ENCODE measurements at regions not wholly inside any gene's neighbourhood (a gene's known extent, or its start where the extent isn't known, plus 50 kb on each side); places are given as distances from the start of the nearest gene placed in this dataset.
A peak's percentile ranks its signal among the peaks of the same experiment; 100 is the strongest.

DNA sequence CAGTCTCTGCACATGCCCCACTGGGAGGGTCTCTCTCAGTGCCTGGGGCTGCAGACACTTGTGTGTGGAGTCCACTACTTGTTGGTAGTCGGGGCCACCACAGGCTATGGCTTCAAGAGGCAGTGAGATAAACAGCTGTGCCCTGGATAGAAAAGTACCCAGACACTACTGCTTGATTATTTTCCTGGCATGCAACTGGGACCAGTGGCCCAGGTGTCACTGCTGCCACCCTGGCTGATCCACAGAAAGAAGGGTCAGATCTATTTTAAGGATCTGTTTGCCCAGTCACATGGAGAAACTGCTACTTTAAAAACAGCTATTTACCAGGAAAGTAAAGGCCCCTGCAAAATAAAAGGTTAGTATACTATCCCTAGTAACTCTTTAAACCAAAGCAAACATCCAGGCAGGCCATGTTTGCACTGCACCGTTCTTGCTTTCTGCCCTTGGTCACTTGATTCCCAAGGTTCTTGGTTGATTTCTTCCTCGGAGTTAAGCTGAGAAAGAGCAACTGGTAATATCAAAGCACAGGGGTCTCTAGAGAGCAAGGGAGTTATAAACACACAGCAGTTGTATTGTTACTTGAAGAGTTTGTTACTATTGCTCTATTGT is 99.9 kb downstream of the GLUL start (continued):
- TF ChIP-seq ZNF264 (CRISPR knock-in tag; IDR thresholded peaks at IDR 0.05) (peak; percentile 95), ONECUT2 (CRISPR knock-in tag; IDR thresholded peaks at IDR 0.05) (0 out of 2 replicates have a peak, but pooled peaks have one; percentile 34), SATB2 (CRISPR knock-in tag; IDR thresholded peaks at IDR 0.05) (0 out of 2 replicates have a peak, but pooled peaks have one; percentile 31), NCOR1 (IDR thresholded peaks at IDR 0.05; ENCODE audit: borderline replicate concordance, low read length) (peak; percentile 33; the same call in 1 of the 2 replicates), TBX2 (CRISPR knock-in tag; IDR thresholded peaks at IDR 0.05; ENCODE audit: borderline replicate concordance) (peak; percentile 82; the same call in 1 of the 2 replicates), SMAD3 (CRISPR knock-in tag; IDR thresholded peaks at IDR 0.05) (peak; percentile 70; the same call in 1 of the 2 replicates), NCOA2 (CRISPR knock-in tag; IDR thresholded peaks at IDR 0.05) (peak; percentile 95), KDM6A (CRISPR knock-in tag; IDR thresholded peaks at IDR 0.05; ENCODE audit: low read depth) (peak; percentile 69), NKX3-1 (CRISPR knock-in tag; IDR thresholded peaks at IDR 0.05) (peak; percentile 59; the same call in 1 of the 2 replicates), HDAC1 (CRISPR knock-in tag; IDR thresholded peaks at IDR 0.05) (no peak; the same call in 1 of the 2 replicates), HNRNPUL1 (IDR thresholded peaks at IDR 0.05; ENCODE audit: low read depth, low read length) (peak; percentile 56; the same call in 1 of the 2 replicates), IKZF4 (CRISPR knock-in tag; IDR thresholded peaks at IDR 0.05; ENCODE audit: borderline replicate concordance, low read depth, not compliant biosample characterization) (no peak), SNAI1 (CRISPR knock-in tag; IDR thresholded peaks at IDR 0.05; ENCODE audit: borderline replicate concordance) (no peak), RARA (CRISPR knock-in tag; IDR thresholded peaks at IDR 0.05) (peak; percentile 81), ELF3 (CRISPR knock-in tag; IDR thresholded peaks at IDR 0.05) (peak; percentile 68; the same call in 1 of the 2 replicates), BCL6 (CRISPR knock-in tag; IDR thresholded peaks at IDR 0.05) (peak; percentile 81; the same call in 1 of the 2 replicates), PHF8 (CRISPR knock-in tag; IDR thresholded peaks at IDR 0.05) (no peak), ZFP62 (CRISPR knock-in tag; IDR thresholded peaks at IDR 0.05) (no peak), GFI1 (CRISPR knock-in tag; IDR thresholded peaks at IDR 0.05; ENCODE audit: borderline replicate concordance) (peak; percentile 81)
- TF ChIP-seq, protein P1, sequence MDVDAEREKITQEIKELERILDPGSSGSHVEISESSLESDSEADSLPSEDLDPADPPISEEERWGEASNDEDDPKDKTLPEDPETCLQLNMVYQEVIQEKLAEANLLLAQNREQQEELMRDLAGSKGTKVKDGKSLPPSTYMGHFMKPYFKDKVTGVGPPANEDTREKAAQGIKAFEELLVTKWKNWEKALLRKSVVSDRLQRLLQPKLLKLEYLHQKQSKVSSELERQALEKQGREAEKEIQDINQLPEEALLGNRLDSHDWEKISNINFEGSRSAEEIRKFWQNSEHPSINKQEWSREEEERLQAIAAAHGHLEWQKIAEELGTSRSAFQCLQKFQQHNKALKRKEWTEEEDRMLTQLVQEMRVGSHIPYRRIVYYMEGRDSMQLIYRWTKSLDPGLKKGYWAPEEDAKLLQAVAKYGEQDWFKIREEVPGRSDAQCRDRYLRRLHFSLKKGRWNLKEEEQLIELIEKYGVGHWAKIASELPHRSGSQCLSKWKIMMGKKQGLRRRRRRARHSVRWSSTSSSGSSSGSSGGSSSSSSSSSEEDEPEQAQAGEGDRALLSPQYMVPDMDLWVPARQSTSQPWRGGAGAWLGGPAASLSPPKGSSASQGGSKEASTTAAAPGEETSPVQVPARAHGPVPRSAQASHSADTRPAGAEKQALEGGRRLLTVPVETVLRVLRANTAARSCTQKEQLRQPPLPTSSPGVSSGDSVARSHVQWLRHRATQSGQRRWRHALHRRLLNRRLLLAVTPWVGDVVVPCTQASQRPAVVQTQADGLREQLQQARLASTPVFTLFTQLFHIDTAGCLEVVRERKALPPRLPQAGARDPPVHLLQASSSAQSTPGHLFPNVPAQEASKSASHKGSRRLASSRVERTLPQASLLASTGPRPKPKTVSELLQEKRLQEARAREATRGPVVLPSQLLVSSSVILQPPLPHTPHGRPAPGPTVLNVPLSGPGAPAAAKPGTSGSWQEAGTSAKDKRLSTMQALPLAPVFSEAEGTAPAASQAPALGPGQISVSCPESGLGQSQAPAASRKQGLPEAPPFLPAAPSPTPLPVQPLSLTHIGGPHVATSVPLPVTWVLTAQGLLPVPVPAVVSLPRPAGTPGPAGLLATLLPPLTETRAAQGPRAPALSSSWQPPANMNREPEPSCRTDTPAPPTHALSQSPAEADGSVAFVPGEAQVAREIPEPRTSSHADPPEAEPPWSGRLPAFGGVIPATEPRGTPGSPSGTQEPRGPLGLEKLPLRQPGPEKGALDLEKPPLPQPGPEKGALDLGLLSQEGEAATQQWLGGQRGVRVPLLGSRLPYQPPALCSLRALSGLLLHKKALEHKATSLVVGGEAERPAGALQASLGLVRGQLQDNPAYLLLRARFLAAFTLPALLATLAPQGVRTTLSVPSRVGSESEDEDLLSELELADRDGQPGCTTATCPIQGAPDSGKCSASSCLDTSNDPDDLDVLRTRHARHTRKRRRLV (CRISPR knock-in tag; IDR thresholded peaks at IDR 0.05): no peak
- TF ChIP-seq, protein P2, sequence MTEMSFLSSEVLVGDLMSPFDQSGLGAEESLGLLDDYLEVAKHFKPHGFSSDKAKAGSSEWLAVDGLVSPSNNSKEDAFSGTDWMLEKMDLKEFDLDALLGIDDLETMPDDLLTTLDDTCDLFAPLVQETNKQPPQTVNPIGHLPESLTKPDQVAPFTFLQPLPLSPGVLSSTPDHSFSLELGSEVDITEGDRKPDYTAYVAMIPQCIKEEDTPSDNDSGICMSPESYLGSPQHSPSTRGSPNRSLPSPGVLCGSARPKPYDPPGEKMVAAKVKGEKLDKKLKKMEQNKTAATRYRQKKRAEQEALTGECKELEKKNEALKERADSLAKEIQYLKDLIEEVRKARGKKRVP (CRISPR knock-in tag; IDR thresholded peaks at IDR 0.05): peak in 1 of 2 experiments; percentile 49; a peak in 1 of 4 replicates
- TF ChIP-seq, protein P3, sequence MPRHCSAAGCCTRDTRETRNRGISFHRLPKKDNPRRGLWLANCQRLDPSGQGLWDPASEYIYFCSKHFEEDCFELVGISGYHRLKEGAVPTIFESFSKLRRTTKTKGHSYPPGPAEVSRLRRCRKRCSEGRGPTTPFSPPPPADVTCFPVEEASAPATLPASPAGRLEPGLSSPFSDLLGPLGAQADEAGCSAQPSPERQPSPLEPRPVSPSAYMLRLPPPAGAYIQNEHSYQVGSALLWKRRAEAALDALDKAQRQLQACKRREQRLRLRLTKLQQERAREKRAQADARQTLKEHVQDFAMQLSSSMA (CRISPR knock-in tag; IDR thresholded peaks at IDR 0.05): no peak
- TF ChIP-seq, protein P4, sequence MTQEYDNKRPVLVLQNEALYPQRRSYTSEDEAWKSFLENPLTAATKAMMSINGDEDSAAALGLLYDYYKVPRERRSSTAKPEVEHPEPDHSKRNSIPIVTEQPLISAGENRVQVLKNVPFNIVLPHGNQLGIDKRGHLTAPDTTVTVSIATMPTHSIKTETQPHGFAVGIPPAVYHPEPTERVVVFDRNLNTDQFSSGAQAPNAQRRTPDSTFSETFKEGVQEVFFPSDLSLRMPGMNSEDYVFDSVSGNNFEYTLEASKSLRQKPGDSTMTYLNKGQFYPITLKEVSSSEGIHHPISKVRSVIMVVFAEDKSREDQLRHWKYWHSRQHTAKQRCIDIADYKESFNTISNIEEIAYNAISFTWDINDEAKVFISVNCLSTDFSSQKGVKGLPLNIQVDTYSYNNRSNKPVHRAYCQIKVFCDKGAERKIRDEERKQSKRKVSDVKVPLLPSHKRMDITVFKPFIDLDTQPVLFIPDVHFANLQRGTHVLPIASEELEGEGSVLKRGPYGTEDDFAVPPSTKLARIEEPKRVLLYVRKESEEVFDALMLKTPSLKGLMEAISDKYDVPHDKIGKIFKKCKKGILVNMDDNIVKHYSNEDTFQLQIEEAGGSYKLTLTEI (CRISPR knock-in tag; conservative IDR thresholded peaks at IDR 0.05): no peak
